ENCODE measurements at regions not wholly inside any gene's neighbourhood (a gene's known extent, or its start where the extent isn't known, plus 50 kb on each side); places are given as distances from the start of the nearest gene placed in this dataset.

DNA sequence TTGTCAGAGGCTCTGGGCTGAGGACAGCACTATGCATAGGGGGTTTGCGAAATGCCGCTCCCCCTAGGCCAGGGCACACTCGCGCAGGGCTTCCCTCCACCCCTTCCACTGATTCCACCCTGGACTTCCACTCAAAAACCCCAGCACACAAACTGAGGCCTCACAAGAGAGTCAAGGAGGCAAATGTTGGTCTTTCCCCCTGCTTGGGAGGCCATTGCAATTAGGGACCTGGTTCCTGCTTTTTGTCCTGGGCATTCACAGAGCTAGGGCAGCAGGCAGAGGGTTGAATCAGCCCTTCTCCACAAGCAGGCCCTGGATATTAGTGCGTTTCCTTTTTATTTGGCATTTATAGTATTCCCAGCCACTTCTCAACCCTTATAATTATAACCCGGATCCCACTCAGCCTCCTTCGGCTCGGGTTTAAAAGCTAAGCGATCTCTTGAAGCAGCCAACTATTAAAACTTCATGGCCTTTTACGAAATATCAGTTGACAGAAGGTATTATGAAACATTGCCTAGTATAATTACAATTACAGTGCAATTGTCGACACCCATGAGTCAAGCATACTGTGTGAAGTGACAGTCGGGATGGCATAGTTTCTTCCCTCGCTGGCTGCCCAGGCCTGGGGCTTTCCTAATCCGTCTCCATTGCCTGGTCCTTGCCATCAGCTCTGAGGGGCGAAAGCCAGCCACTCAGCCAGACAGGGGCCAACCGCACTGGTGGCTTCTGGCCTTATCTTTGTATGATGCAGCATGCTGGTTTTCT is 285.5 kb upstream of the MAP3K1 start:
- WGBS (ENCODE audit: insufficient coverage): 97% methylated on average over 6 of the region's 16 CpGs

DNA sequence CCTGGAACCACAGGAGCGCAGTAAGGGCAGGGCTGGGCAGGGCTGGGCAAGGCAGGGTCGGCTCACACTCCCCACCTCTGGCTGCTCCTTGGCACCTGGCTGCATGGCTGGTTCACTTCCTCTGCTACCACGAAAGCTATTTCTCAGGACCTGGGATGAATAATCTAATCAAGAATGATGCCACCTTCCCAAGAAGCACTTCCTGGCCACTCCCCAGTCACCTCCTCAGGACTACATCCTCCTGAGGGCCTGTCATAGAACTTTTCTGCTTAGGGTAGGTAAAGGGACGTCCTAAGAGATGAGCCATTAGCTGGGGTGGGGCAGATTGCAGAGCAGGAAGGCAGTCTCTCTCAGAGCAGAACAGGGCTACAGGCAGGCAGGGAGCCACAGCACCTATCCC is 288.2 kb upstream of the MAP3K1 start:
- H3K9me3 ChIP-seq (ENCODE audit: control extremely low read depth in 1 of 5, control insufficient read depth in 4 of 5, insufficient read depth in 2 of 5, low read depth in 1 of 5, low read length in 4 of 5): no peaks in the 10 kb centered on the region
- CTCF ChIA-PET: no interaction called here
- WGBS (ENCODE audit: insufficient coverage): 96% methylated on average over 4 of the region's 4 CpGs
- H3K27me3 ChIP-seq (replicated peaks in 2 of 5; ENCODE audit: control insufficient read depth in 4 of 5, insufficient read depth in 5 of 5, low read length in 4 of 5): no peaks in the 10 kb centered on the region
- H3K4me3 ChIP-seq (ENCODE audit: control insufficient read depth in 1 of 7, extremely low read depth in 1 of 7, insufficient read depth in 4 of 7, low read depth in 2 of 7, low read length in 6 of 7): no peak overlapping the region
- H3K4me1 ChIP-seq (ENCODE audit: control extremely low read depth in 1 of 4, control insufficient read depth in 4 of 4, insufficient read depth in 4 of 4, low read length in 3 of 4): no peaks in the 10 kb centered on the region
- POLR2A ChIA-PET: no interaction called here
- H3K27ac ChIP-seq (ENCODE audit: insufficient read depth in 1 of 2, low read depth in 1 of 2, low read length in 2 of 2, poor library complexity in 1 of 2, severe bottlenecking in 2 of 2): no peak overlapping the region
- H3K36me3 ChIP-seq (ENCODE audit: control insufficient read depth in 4 of 4, insufficient read depth in 4 of 4, low read length in 3 of 4): no peaks in the 10 kb centered on the region
- DNase-seq: no peak

More for the DNA sequence above, 285.5 kb upstream of the MAP3K1 start:
- no peak overlapping the region for H3K27ac ChIP-seq (ENCODE audit: insufficient read depth in 1 of 2, low read depth in 1 of 2, low read length in 2 of 2, poor library complexity in 1 of 2, severe bottlenecking in 2 of 2)
- DNase-seq: no peak
- no peaks in the 10 kb centered on the region for H3K27me3 ChIP-seq (replicated peaks in 2 of 5; ENCODE audit: control insufficient read depth in 4 of 5, insufficient read depth in 5 of 5, low read length in 4 of 5)
- no peaks in the 10 kb centered on the region for H3K36me3 ChIP-seq (ENCODE audit: control insufficient read depth in 4 of 4, insufficient read depth in 4 of 4, low read length in 3 of 4)
- ChIA-PET CTCF (interaction anchor here (1.2 kb wide), 1 partner anchor 16 kb away, joined by 3 read pairs; no protein-coding TSS in a partner anchor), POLR2A (no interaction called here)
- H3K4me3 ChIP-seq (ENCODE audit: control insufficient read depth in 1 of 7, extremely low read depth in 1 of 7, insufficient read depth in 4 of 7, low read depth in 2 of 7, low read length in 6 of 7): no peak overlapping the region
- no peaks in the 10 kb centered on the region for H3K9me3 ChIP-seq (ENCODE audit: control extremely low read depth in 1 of 5, control insufficient read depth in 4 of 5, insufficient read depth in 2 of 5, low read depth in 1 of 5, low read length in 4 of 5)
- H3K4me1 ChIP-seq (ENCODE audit: control extremely low read depth in 1 of 4, control insufficient read depth in 4 of 4, insufficient read depth in 4 of 4, low read length in 3 of 4): no peaks in the 10 kb centered on the region

DNA sequence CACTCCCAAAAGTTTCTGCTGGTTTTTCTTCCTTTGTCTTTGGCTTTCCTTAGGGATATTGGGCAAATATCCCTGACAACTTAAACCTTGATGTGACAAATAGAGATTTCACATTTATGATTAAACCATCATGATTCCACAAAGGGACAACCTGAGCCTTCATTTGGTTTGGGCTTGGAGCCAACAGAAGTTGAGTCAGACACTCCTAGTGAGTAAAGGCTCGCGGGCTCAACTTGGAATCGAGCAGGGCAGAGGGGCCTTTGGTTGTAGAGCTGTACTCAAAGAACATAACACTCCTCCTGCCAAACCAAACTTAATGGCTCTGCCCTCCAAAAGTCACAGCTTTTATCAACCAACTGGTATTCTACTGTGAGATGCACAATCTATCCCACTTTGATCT is 290.2 kb upstream of the MAP3K1 start:
- no peaks in the 10 kb centered on the region for H3K36me3 ChIP-seq (ENCODE audit: control insufficient read depth in 4 of 4, insufficient read depth in 4 of 4, low read length in 3 of 4)
- no peaks in the 10 kb centered on the region for H3K9me3 ChIP-seq (ENCODE audit: control extremely low read depth in 1 of 5, control insufficient read depth in 4 of 5, insufficient read depth in 2 of 5, low read depth in 1 of 5, low read length in 4 of 5)
- CTCF ChIA-PET: interaction anchor here (1.7 kb wide), 1 partner anchor 9 kb away, joined by 3 read pairs; no protein-coding TSS in a partner anchor
- DNase-seq: no peak
- no peak overlapping the region for H3K4me3 ChIP-seq (ENCODE audit: control insufficient read depth in 1 of 7, extremely low read depth in 1 of 7, insufficient read depth in 4 of 7, low read depth in 2 of 7, low read length in 6 of 7)
- H3K4me1 ChIP-seq (ENCODE audit: control extremely low read depth in 1 of 4, control insufficient read depth in 4 of 4, insufficient read depth in 4 of 4, low read length in 3 of 4): no peaks in the 10 kb centered on the region
- no peak overlapping the region for H3K27ac ChIP-seq (ENCODE audit: insufficient read depth in 1 of 2, low read depth in 1 of 2, low read length in 2 of 2, poor library complexity in 1 of 2, severe bottlenecking in 2 of 2)
- H3K27me3 ChIP-seq (replicated peaks in 2 of 5; ENCODE audit: control insufficient read depth in 4 of 5, insufficient read depth in 5 of 5, low read length in 4 of 5): no peaks in the 10 kb centered on the region
- POLR2A ChIA-PET: no interaction called here
- no CpG with 5 or more reads among the region's 3 CpGs for WGBS (ENCODE audit: insufficient coverage)

DNA sequence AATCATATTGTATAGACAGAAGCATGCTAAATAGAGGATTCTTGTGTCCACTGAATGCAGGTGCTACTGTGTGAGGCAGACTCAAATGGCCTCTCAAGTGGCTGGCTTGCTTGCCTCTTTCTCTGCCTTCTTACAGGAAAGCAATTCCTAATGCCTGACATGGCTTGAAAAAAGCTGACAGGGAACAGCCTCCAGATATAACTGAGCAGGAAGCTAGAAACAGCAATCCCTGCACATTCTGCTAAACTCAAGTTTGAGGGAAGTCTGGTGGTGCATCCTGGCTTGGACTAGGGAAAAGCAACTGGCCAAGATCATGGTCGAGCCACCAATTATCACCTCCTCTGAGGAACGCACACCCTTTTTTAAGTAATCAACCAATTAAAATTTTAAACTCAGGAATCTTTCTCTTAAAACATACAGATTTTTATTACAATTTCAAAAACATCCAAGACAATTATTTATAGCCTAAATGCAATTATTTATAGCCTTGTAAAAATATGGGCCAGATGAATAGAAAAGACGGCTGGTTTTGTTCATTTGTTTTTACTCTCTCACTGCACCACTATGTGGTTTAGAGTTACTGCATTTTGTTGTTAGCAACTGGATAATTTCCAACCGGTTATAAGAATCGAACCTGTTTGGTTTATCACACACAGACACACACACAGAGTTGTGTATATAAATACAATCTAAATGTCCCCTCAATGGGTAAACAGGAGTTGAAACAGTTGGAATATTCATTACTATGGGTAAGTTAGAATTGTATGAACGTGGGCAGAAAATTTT is 290.9 kb upstream of the ANKRD55 start:
- ChIA-PET POLR2A (no interaction called here), CTCF (no interaction called here)
- Histone ChIP-seq H3K4me1 (ENCODE audit: control extremely low read depth in 1 of 4, control insufficient read depth in 4 of 4, insufficient read depth in 4 of 4, low read length in 3 of 4) (no peaks in the 10 kb centered on the region), H3K9me3 (ENCODE audit: control extremely low read depth in 1 of 5, control insufficient read depth in 4 of 5, insufficient read depth in 2 of 5, low read depth in 1 of 5, low read length in 4 of 5) (no peaks in the 10 kb centered on the region), H3K27me3 (replicated peaks in 2 of 5; ENCODE audit: control insufficient read depth in 4 of 5, insufficient read depth in 5 of 5, low read length in 4 of 5) (no peaks in the 10 kb centered on the region), H3K4me3 (ENCODE audit: control insufficient read depth in 1 of 7, extremely low read depth in 1 of 7, insufficient read depth in 4 of 7, low read depth in 2 of 7, low read length in 6 of 7) (no peak overlapping the region), H3K36me3 (ENCODE audit: control insufficient read depth in 4 of 4, insufficient read depth in 4 of 4, low read length in 3 of 4) (no peaks in the 10 kb centered on the region), H3K27ac (ENCODE audit: insufficient read depth in 1 of 2, low read depth in 1 of 2, low read length in 2 of 2, poor library complexity in 1 of 2, severe bottlenecking in 2 of 2) (no peak overlapping the region)
- DNase-seq: no peak
- 60% methylated on average over 2 of the region's 6 CpGs for whole genome bisulfite sequencing (ENCODE audit: insufficient coverage)

DNA sequence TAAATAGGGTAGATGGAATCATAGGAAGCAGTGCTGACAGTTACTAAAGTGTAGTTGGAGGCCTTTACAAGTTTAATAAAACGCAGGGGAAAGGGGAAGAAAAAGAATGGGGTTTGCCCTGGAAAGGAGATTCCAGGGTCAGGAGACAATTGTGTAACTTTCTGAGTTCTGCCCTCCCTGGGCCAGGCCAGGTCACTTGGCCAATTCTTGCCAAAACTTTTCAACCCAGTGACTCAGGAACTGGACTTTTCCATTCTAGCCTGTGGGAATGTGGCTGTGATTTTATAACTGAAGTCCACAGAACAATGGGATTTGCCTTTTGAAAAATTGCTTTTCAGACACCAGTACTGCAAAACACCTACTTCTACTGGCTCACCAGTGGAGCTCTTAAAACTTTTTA is 289.8 kb upstream of the ANKRD55 start:
- no peaks in the 10 kb centered on the region for H3K9me3 ChIP-seq (ENCODE audit: control extremely low read depth in 1 of 5, control insufficient read depth in 4 of 5, insufficient read depth in 2 of 5, low read depth in 1 of 5, low read length in 4 of 5)
- no peaks in the 10 kb centered on the region for H3K27me3 ChIP-seq (replicated peaks in 2 of 5; ENCODE audit: control insufficient read depth in 4 of 5, insufficient read depth in 5 of 5, low read length in 4 of 5)
- H3K4me3 ChIP-seq (ENCODE audit: control insufficient read depth in 1 of 7, extremely low read depth in 1 of 7, insufficient read depth in 4 of 7, low read depth in 2 of 7, low read length in 6 of 7): no peak overlapping the region
- no peak for DNase-seq
- ChIA-PET POLR2A (no interaction called here), CTCF (no interaction called here)
- H3K36me3 ChIP-seq (ENCODE audit: control insufficient read depth in 4 of 4, insufficient read depth in 4 of 4, low read length in 3 of 4): no peaks in the 10 kb centered on the region
- H3K4me1 ChIP-seq (ENCODE audit: control extremely low read depth in 1 of 4, control insufficient read depth in 4 of 4, insufficient read depth in 4 of 4, low read length in 3 of 4): no peaks in the 10 kb centered on the region
- 100% methylated on average over 1 of the region's 1 CpG for WGBS (ENCODE audit: insufficient coverage)
- H3K27ac ChIP-seq (ENCODE audit: insufficient read depth in 1 of 2, low read depth in 1 of 2, low read length in 2 of 2, poor library complexity in 1 of 2, severe bottlenecking in 2 of 2): no peak overlapping the region

DNA sequence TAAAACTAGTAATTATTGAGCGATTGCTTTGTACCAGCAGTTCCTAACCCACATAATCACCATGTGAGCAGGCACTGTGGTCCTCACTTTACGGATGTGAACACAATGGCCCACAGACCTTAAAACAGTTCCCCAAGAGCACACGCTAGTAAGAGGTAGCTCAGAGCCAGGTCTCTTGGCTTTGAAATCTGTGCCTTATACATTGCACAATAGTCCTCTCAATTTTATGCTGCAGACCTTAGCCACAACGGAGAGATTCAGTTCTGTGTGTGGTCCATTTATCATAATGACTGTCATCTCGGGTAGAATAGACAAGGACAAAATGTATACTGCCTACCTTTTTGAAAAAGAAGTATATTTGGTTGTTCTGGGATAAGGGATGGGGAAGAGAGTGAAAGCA is 289.0 kb upstream of the ANKRD55 start:
- WGBS (ENCODE audit: insufficient coverage): 92% methylated on average over 4 of the region's 5 CpGs
- POLR2A ChIA-PET: no interaction called here
- Histone ChIP-seq H3K4me1 (ENCODE audit: control extremely low read depth in 1 of 4, control insufficient read depth in 4 of 4, insufficient read depth in 4 of 4, low read length in 3 of 4) (peaks cover 0 to 4% (median 0%) of the 10 kb centered on the region in 4 experiments), H3K27ac (ENCODE audit: insufficient read depth in 1 of 2, low read depth in 1 of 2, low read length in 2 of 2, poor library complexity in 1 of 2, severe bottlenecking in 2 of 2) (no peak overlapping the region), H3K9me3 (ENCODE audit: control extremely low read depth in 1 of 5, control insufficient read depth in 4 of 5, insufficient read depth in 2 of 5, low read depth in 1 of 5, low read length in 4 of 5) (no peaks in the 10 kb centered on the region), H3K27me3 (replicated peaks in 2 of 5; ENCODE audit: control insufficient read depth in 4 of 5, insufficient read depth in 5 of 5, low read length in 4 of 5) (no peaks in the 10 kb centered on the region), H3K36me3 (ENCODE audit: control insufficient read depth in 4 of 4, insufficient read depth in 4 of 4, low read length in 3 of 4) (no peaks in the 10 kb centered on the region), H3K4me3 (ENCODE audit: control insufficient read depth in 1 of 7, extremely low read depth in 1 of 7, insufficient read depth in 4 of 7, low read depth in 2 of 7, low read length in 6 of 7) (no peak overlapping the region)
- no peak for DNase-seq
- CTCF ChIA-PET: no interaction called here

DNA sequence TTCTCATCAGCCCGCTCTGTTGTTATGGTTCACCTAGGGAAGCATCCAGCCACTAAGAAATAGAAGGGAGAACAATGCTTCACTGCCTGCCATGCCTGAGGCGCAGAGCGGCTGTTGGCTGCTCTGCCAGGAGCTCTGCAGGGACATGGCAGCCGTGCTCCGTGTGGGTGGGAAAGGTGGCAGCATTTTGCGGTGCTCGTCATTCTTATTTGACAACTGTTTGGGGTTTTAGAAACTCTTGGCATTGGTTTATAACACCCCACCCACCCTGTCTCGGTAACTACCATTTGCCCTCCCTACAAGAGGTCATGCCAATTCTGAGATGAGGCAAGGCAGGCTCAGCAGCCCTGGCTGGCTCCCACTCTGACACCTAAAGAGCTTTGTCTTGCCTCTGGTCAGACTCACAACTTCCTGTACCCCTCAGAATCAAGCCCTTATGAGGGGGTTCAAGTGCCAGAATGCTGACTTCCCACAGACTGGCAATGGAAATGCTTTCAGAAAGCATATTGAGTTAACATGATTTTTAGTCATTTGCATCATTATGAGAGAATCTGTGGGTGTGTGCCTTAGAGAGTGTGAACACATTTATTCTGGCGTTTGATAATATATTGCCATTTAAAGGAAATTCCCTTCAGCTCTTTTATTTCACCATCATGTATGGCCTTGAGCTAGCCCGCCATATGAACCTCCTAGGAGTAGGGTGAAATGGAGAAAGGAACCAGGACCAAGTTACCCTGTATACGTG is 288.0 kb upstream of the ANKRD55 start:
- Histone ChIP-seq H3K4me3 (ENCODE audit: control insufficient read depth in 1 of 7, extremely low read depth in 1 of 7, insufficient read depth in 4 of 7, low read depth in 2 of 7, low read length in 6 of 7) (no peak overlapping the region), H3K36me3 (ENCODE audit: control insufficient read depth in 4 of 4, insufficient read depth in 4 of 4, low read length in 3 of 4) (no peaks in the 10 kb centered on the region), H3K27me3 (replicated peaks in 2 of 5; ENCODE audit: control insufficient read depth in 4 of 5, insufficient read depth in 5 of 5, low read length in 4 of 5) (no peaks in the 10 kb centered on the region), H3K4me1 (ENCODE audit: control extremely low read depth in 1 of 4, control insufficient read depth in 4 of 4, insufficient read depth in 4 of 4, low read length in 3 of 4) (peaks cover 0 to 13% (median 1%) of the 10 kb centered on the region in 4 experiments), H3K27ac (ENCODE audit: insufficient read depth in 1 of 2, low read depth in 1 of 2, low read length in 2 of 2, poor library complexity in 1 of 2, severe bottlenecking in 2 of 2) (no peak overlapping the region), H3K9me3 (ENCODE audit: control extremely low read depth in 1 of 5, control insufficient read depth in 4 of 5, insufficient read depth in 2 of 5, low read depth in 1 of 5, low read length in 4 of 5) (no peaks in the 10 kb centered on the region)
- ChIA-PET CTCF (no interaction called here), POLR2A (no interaction called here)
- no peak for DNase-seq
- WGBS (ENCODE audit: insufficient coverage): 91% methylated on average over 4 of the region's 11 CpGs
